ENCODE measurements at regions not wholly inside any gene's neighbourhood (a gene's known extent, or its start where the extent isn't known, plus 50 kb on each side); places are given as distances from the start of the nearest gene placed in this dataset.
A peak's percentile ranks its signal among the peaks of the same experiment; 100 is the strongest.
"Not testable (repeated sequence)": the region's sequence is repeated elsewhere in the genome, so short reads cannot be mapped to it uniquely, and the experiment has no call there.

GRCh38 chrX:69431420-69431819 lies 72.7 kb upstream of the NALF2 start:
- no peak for DNase-seq

GRCh38 chrX:69430785-69431184 lies 73.3 kb upstream of the NALF2 start:
- DNase-seq, result no peak

- no peak for DNase-seq
Observed at GRCh38 chrX:69429339-69430015, 74.6 kb upstream of the NALF2 start.

- DNase-seq, result no peak
Observed at GRCh38 chrX:69428216-69428615, 75.9 kb upstream of the NALF2 start.

GRCh38 chrX:69424910-69425309 lies 79.2 kb upstream of the NALF2 start:
- DNase-seq, result no peak

GRCh38 chrX:69424161-69424560 lies 80.0 kb upstream of the NALF2 start:
- no peak for DNase-seq

GRCh38 chrX:69422208-69422607 lies 81.9 kb upstream of the NALF2 start:
- not testable (repeated sequence) for DNase-seq

- DNase-seq, result no peak
Observed at GRCh38 chrX:69415698-69416097, 88.4 kb upstream of the NALF2 start.

GRCh38 chrX:69412661-69413060 lies 91.5 kb upstream of the NALF2 start:
- DNase-seq, result no peak

- no peak for DNase-seq
Observed at GRCh38 chrX:69398881-69399280, 105.2 kb upstream of the NALF2 start.

GRCh38 chrX:69396916-69397315 lies 107.2 kb upstream of the NALF2 start:
- DNase-seq, result no peak

GRCh38 chrX:69395306-69395705 lies 108.8 kb upstream of the NALF2 start:
- DNase-seq, result no peak

GRCh38 chrX:69389101-69389501 lies 115.0 kb upstream of the NALF2 start:
- no peak for DNase-seq

- DNase-seq, result no peak
Observed at GRCh38 chrX:69388526-69388925, 115.6 kb upstream of the NALF2 start.

GRCh38 chrX:69387567-69388487 lies 116.3 kb upstream of the NALF2 start:
- peak; percentile 61 for DNase-seq

GRCh38 chrX:69386681-69387080 lies 117.4 kb upstream of the NALF2 start:
- no peak for DNase-seq

GRCh38 chrX:69379412-69379811 lies 124.7 kb upstream of the NALF2 start:
- DNase-seq, result no peak

GRCh38 chrX:69374569-69374968 lies 129.6 kb upstream of the NALF2 start:
- DNase-seq, result no peak

- DNase-seq, result no peak
Observed at GRCh38 chrX:69372435-69372834, 131.7 kb upstream of the NALF2 start.

GRCh38 chrX:69371159-69371558 lies 133.0 kb upstream of the NALF2 start:
- DNase-seq, result no peak

GRCh38 chrX:69369999-69370398 lies 134.1 kb upstream of the NALF2 start:
- DNase-seq, result no peak

- no peak for DNase-seq
Observed at GRCh38 chrX:69366183-69366582, 137.9 kb upstream of the NALF2 start.

- no peak for DNase-seq
Observed at GRCh38 chrX:69365755-69366154, 138.4 kb upstream of the NALF2 start.

GRCh38 chrX:69365349-69365748 lies 138.8 kb upstream of the NALF2 start:
- DNase-seq, result no peak

Measured in activated CD8-positive, alpha-beta memory T cell treated with anti-CD3 and anti-CD28 coated beads, Interleukin-2, amount 50 U/mL, for 48 hours (primary cell).